Immature natural killer cell (primary cell): ENCODE measurements at regions not wholly inside any gene's neighbourhood (a gene's known extent, or its start where the extent isn't known, plus 50 kb on each side); places are given as distances from the start of the nearest gene placed in this dataset.

ENCODE experiments used
- DNase-seq, 3 donors: peaks; one replicate each; pipeline ENCODE4 v3.0.0; 2022; ENCODE audit warnings: mixed read lengths in 1 of 3
- H3K27ac Mint-ChIP-seq, 6 donors: one replicate each; pipeline ENCODE4 v1.8.0; 2020; ENCODE audit warnings: mixed read lengths in 6 of 6, mild to moderate bottlenecking in 5 of 6, inconsistent platforms in 4 of 6, moderate library complexity in 3 of 6
- H3K27me3 Mint-ChIP-seq, 3 donors: one replicate each; pipeline ENCODE4 v1.8.0; 2020 to 2021; ENCODE audit warnings: low read depth in 3 of 3, mild to moderate bottlenecking in 3 of 3, mixed read lengths in 3 of 3, moderate library complexity in 3 of 3, inconsistent platforms in 1 of 3
- H3K36me3 Mint-ChIP-seq, 3 donors: one replicate each; pipeline ENCODE4 v1.8.0; 2020; ENCODE audit warnings: mixed read lengths in 3 of 3, inconsistent platforms in 2 of 3, mild to moderate bottlenecking in 2 of 3
- H3K4me1 Mint-ChIP-seq, 2 donors: one replicate each; pipeline ENCODE4 v1.8.0; 2020; ENCODE audit warnings: inconsistent platforms in 2 of 2, mild to moderate bottlenecking in 2 of 2, mixed read lengths in 2 of 2, moderate library complexity in 1 of 2
- H3K4me3 Mint-ChIP-seq, 5 donors: one replicate each; pipeline ENCODE4 v1.8.0; 2020; ENCODE audit warnings: mild to moderate bottlenecking in 5 of 5, mixed read lengths in 5 of 5, inconsistent platforms in 3 of 5, moderate library complexity in 3 of 5
- H3K9me3 Mint-ChIP-seq, 6 donors: one replicate each; pipeline ENCODE4 v1.8.0; 2020; ENCODE audit warnings: mild to moderate bottlenecking in 6 of 6, mixed read lengths in 6 of 6, inconsistent platforms in 4 of 6, moderate library complexity in 3 of 6

DNA sequence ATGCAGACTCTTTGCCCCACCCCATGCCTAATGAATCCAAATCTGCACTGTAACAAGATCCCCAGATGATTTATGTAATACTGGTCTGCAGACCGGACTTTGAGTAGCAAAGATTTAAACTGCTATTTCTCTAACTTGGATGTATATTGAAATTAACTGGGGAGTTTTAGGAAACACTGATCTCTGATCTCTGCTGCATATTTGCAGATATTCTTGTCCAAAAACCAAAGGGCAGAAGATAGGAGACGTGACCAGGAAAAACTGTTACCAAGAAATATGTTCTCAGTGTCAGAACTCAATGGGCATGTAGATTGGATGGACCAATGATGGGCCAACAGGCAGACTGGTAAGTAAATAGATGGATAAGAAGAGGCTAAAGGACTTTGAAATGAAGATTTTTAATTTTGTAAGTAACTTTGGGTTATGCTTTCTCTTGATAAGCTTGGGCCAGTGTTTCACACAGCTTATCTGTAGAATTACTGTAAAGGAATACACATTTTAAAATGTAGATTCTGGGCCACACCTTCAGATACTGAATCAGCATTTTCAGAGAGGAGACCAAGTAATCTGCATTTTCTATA lies 64.5 kb upstream of the TP63 start:
- DNase-seq, result no peak

DNA sequence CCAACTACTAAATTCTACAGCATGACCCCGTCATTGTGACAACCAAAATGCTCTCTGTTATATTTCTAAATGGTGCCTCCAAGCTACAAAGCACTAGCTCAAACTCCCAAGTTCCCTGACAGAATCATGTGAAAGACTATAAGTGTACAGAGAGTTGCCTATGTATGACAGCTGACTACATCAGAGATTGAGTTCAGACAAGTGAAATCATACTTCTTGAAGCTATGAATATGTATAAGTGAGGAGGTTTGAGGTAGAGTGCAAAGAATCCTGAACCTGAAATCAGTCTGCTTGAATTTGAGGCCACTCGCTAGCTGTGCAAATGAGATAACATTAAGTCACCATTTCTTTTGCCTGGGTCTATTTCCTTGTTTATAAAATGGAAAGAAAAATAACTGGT lies 63.9 kb upstream of the TP63 start:
- no peak overlapping the region for H3K27ac Mint-ChIP-seq
- H3K9me3 Mint-ChIP-seq, result no peaks in the 10 kb centered on the region
- H3K4me3 Mint-ChIP-seq, result no peak overlapping the region
- no peaks in the 10 kb centered on the region for H3K36me3 Mint-ChIP-seq
- no peak for DNase-seq
- H3K27me3 Mint-ChIP-seq, result no peaks in the 10 kb centered on the region
- H3K4me1 Mint-ChIP-seq, result no peaks in the 10 kb centered on the region

More for the DNA sequence above, 64.5 kb upstream of the TP63 start:
- Mint-ChIP-seq H3K9me3 (no peaks in the 10 kb centered on the region), H3K36me3 (no peaks in the 10 kb centered on the region), H3K4me1 (no peaks in the 10 kb centered on the region), H3K27me3 (no peaks in the 10 kb centered on the region), H3K4me3 (no peak overlapping the region), H3K27ac (no peak overlapping the region)

DNA sequence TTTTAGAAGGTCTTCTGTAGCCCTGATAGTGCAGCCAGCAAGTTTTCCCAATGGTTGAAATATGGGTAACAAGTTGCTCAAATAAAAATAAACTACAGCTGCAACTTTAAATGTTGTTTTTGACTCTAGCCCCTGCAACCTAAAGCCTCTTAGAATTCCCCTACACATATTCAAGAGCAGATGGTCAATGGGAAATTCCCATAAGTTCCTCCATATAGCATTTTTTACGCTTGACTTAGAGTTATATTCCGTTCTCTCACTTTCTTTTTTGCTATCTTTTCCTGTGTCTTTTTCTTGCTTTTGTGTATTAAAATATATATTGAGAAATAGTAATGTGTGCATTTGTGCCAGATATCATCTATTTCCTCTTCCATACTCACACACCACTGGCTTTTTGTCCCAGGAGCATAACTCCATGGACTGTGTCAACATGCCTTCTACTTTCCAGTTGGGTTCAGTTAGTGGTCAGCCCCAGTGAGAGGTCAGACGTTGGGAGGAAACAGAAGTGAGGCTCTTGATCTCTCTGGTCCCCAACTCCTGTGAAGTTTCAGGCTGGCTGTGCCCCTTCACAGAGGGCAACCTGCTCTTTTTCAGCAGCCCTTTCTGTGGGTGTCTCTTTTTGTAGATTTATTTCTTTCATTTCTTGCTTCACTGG lies 63.3 kb upstream of the TP63 start:
- H3K27ac Mint-ChIP-seq, result no peak overlapping the region
- H3K36me3 Mint-ChIP-seq, result no peaks in the 10 kb centered on the region
- H3K27me3 Mint-ChIP-seq, result no peaks in the 10 kb centered on the region
- DNase-seq, result no peak
- H3K9me3 Mint-ChIP-seq, result no peaks in the 10 kb centered on the region
- no peak overlapping the region for H3K4me3 Mint-ChIP-seq
- no peaks in the 10 kb centered on the region for H3K4me1 Mint-ChIP-seq

DNA sequence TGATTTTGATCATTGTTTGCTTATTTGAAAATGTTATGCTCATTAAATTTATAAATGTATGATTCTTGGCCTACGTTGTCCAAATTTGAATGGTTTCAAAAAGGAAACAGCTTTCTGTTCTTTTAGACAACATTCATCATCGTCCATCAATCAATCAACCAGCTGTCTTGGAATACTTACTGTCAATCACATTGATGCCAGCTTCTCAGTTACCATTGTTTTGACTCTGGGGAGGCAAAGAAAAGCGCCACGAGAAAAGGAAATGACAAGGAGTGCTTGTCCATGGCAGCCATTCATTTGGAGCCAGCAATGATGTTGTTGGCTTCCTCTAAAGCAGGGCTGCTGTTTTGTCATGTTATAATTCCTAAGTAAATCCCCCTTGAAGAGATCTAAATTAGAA lies 62.2 kb upstream of the TP63 start:
- no peak for DNase-seq
- Mint-ChIP-seq H3K27ac (no peak overlapping the region), H3K4me3 (no peak overlapping the region), H3K36me3 (no peaks in the 10 kb centered on the region), H3K4me1 (no peaks in the 10 kb centered on the region), H3K9me3 (no peaks in the 10 kb centered on the region), H3K27me3 (peaks cover 0 to 2% (median 0%) of the 10 kb centered on the region in 3 donors)

DNA sequence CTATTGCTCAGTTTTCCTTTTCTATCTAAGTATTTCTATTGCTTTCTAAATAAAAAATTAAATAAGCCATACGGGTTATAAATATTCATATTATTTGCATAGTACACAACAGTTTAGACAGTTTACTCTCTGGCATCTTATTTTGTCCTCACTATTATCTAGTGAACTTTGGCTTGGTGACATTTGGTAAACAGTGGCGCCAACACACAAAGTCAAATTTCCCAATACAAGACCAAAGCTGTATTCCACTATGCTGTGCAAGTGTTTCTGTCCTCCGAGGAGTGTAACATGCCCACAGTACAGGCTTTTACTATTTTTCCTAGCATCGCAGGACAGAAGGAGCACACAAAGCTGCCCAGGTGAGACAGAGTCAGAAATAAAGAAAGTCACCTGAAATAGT lies 61.7 kb upstream of the TP63 start:
- DNase-seq, result no peak
- Mint-ChIP-seq H3K27me3 (peaks cover 0 to 2% (median 0%) of the 10 kb centered on the region in 3 donors), H3K36me3 (no peaks in the 10 kb centered on the region), H3K4me3 (no peak overlapping the region), H3K27ac (no peak overlapping the region), H3K4me1 (no peaks in the 10 kb centered on the region), H3K9me3 (no peaks in the 10 kb centered on the region)

DNA sequence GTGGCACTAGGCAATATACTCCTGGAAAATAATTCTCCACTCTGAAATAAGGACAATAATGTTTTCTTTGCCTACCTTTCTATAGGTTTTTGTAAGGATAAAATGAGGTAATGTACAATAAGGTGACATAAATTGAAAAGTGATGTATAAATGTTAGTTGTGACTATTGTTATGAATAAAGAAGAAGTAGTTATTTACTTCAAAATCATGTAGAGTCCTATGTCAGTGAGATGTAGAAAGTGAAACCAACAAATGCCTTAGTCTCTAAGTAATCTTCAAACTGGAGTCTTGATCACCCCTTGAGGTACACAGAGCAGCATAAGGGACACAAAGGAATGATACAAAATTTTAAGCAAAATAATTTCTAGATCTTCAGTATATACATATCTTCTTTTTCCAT lies 60.3 kb upstream of the TP63 start:
- no peaks in the 10 kb centered on the region for H3K9me3 Mint-ChIP-seq
- no peak for DNase-seq
- no peak overlapping the region for H3K27ac Mint-ChIP-seq
- no peaks in the 10 kb centered on the region for H3K36me3 Mint-ChIP-seq
- H3K27me3 Mint-ChIP-seq, result peaks cover 0 to 2% (median 0%) of the 10 kb centered on the region in 3 donors
- H3K4me1 Mint-ChIP-seq, result no peaks in the 10 kb centered on the region
- no peak overlapping the region for H3K4me3 Mint-ChIP-seq

DNA sequence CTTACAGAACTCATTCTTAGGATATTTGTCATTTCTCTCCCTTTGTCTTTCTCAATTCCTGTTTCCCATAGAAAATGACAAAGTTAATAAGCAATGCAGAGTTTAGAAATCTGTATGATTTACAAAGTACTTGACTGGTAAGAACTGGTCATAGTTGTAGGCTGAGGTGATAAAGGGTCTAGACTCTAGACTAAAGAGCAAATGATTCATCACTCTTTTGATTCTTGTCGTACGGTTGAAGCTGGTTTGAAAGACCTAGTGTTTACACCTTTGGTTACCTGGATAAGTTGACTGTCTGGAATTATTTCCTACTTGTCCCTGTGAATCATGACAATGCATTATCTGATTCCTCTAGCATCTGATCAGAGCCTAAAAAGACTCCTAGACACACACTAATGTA lies 58.9 kb upstream of the TP63 start:
- H3K4me3 Mint-ChIP-seq, result no peak overlapping the region
- H3K27ac Mint-ChIP-seq, result no peak overlapping the region
- no peaks in the 10 kb centered on the region for H3K4me1 Mint-ChIP-seq

DNA sequence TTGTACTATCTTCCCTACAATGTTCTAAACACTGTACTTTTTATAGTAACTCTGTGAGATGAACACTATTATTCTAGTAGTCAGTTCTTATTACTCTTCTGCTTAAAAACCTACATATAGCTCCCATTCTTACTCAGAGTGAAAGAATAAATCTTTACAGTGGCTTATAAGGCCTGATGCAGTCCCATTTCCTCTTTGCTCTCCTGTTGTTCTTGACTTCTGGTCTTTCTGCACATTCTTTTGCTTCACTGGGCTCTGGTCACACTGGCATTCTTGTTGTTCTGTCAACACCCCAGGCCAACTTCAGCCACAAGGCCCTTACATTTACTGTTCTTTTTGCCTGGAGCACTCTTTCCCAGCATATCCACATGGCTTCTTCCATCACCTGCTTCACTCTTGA lies 58.2 kb upstream of the TP63 start:
- peaks cover 0 to 2% (median 0%) of the 10 kb centered on the region in 6 donors for H3K9me3 Mint-ChIP-seq
- H3K27ac Mint-ChIP-seq, result no peak overlapping the region
- H3K36me3 Mint-ChIP-seq, result no peaks in the 10 kb centered on the region
- no peak overlapping the region for H3K4me3 Mint-ChIP-seq
- no peak for DNase-seq
- peaks cover 0 to 2% (median 2%) of the 10 kb centered on the region in 3 donors for H3K27me3 Mint-ChIP-seq
- H3K4me1 Mint-ChIP-seq, result no peaks in the 10 kb centered on the region

More for the DNA sequence above, 58.9 kb upstream of the TP63 start:
- no peaks in the 10 kb centered on the region for H3K36me3 Mint-ChIP-seq
- peaks cover 0 to 2% (median 0%) of the 10 kb centered on the region in 3 donors for H3K27me3 Mint-ChIP-seq
- DNase-seq, result no peak
- H3K9me3 Mint-ChIP-seq, result no peaks in the 10 kb centered on the region

DNA sequence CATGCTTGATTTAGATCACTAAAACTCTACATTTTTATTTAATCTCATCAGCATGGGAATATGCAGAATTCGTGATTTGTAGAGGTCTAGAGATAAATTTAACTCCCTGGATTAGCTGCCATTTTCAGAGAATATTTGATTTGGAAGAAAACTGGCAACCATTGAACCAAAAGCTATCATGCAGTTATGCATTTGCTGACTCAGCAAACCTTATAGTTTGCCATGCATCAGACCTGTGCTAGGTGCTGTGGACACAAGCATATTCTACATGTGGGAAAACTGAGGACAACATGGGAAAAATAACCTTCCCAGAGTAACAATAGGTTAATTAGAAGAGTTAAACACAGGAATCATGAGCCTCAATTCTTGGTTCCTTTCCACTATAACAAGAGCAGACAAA lies 54.7 kb upstream of the TP63 start:
- Mint-ChIP-seq H3K27ac (no peak overlapping the region), H3K9me3 (peaks cover 0 to 7% (median 0%) of the 10 kb centered on the region in 6 donors), H3K4me1 (no peaks in the 10 kb centered on the region), H3K36me3 (no peaks in the 10 kb centered on the region), H3K4me3 (no peak overlapping the region), H3K27me3 (peaks cover 0 to 2% (median 2%) of the 10 kb centered on the region in 3 donors)
- no peak for DNase-seq

DNA sequence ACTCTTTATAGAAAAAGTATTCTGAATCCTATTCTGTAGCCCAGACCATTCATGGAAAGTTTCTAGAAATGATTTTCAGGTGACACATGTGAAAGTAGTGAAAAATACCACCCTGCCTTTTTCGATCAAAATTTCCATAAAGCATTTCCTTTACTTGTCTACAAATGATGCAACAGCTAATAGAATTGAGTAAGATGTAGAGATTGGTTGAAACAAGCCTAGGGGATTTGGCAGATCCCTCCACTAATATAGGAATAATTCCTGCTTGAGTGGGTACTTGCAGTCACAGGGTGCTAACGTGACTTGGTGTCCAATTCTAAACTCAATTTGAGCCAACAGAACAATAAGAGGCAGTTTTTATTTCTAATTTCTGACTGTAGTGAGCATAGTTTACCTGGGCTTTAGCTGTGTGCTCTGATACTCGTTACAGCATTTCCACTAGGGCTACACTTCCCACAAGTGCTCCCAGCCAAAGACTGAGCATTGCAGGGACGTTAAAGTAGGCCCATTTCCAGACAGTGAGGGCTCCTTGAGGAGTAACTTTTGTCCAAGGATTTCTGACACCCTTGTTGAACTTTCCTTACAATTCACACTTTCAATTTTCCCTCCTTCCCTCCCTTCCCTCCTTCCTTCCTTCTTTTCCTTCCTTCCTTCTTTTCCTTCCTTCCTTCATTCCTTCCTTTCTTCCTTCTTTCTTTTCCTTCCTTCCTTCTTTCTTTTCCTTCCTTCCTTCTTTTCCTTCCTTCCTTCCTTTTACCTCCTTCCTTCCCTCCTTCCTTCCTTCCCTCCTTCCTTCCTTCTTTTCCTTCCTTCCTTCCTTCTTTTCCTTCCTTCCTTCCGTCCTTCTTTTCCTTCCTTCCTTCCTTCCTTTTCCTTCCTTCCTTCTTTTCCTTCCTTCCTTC lies 53.9 kb upstream of the TP63 start:
- Mint-ChIP-seq H3K4me1 (no peaks in the 10 kb centered on the region), H3K36me3 (no peaks in the 10 kb centered on the region), H3K27me3 (peaks cover 0 to 2% (median 2%) of the 10 kb centered on the region in 3 donors), H3K27ac (no peak overlapping the region), H3K9me3 (peaks cover 0 to 7% (median 0%) of the 10 kb centered on the region in 6 donors), H3K4me3 (no peak overlapping the region)
- DNase-seq, result no peak

DNA sequence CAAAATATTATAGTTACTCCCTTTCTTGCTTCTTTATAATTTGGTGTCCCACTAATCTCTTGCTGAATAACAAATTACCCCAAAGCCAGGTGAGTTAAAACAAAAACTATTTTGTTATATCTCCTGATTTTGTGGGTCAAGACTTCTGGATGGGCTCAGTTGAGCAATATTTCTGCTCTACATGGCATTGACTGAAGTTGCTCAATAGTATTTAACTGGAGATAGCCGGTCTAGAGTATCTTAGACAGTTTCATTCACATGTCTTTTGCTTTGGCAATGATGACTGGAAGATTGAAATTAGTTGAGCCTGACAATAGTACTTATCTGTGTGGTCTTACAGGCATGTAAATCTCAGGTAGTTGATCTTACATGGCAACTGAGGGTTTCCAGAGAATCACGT lies 51.0 kb upstream of the TP63 start:
- Mint-ChIP-seq H3K27me3 (peaks cover 0 to 2% (median 2%) of the 10 kb centered on the region in 3 donors), H3K4me3 (no peak overlapping the region), H3K4me1 (no peaks in the 10 kb centered on the region), H3K27ac (no peak overlapping the region), H3K9me3 (peaks cover 0 to 7% (median 1%) of the 10 kb centered on the region in 6 donors), H3K36me3 (no peaks in the 10 kb centered on the region)
- DNase-seq, result no peak
